RWPE2 (cell line): ENCODE measurements at regions not wholly inside any gene's neighbourhood (a gene's known extent, or its start where the extent isn't known, plus 50 kb on each side); places are given as distances from the start of the nearest gene placed in this dataset.

Experiments used
- ATAC-seq: fragments of 200-7000 bp; cut with Tn5 transposase; 3 replicates; pipeline ENCODE4 v1.9.1; 2021; ENCODE audit warnings: low read depth
- DNase-seq: peaks from one replicate; pipeline ENCODE4 v3.0.0-alpha.2; 2020; ENCODE audit warnings: low spot score
- H3K27ac ChIP-seq: fragments of 450-650 bp; 2 replicates; pipeline ENCODE4 v1.5.1; 2017; ENCODE audit warnings: mild to moderate bottlenecking; ENCODE audit not compliant: poor library complexity, severe bottlenecking
- H3K27me3 ChIP-seq: fragments of 250-450 bp; sonication (Bioruptor Pico); 2 replicates; pipeline ENCODE4 v1.5.1; 2021; ENCODE audit warnings: mild to moderate bottlenecking, moderate library complexity; ENCODE audit not compliant: insufficient read depth, poor library complexity, severe bottlenecking
- H3K36me3 ChIP-seq: fragments of 250-450 bp; sonication (Bioruptor Pico); 2 replicates; pipeline ENCODE4 v1.5.1; 2020; ENCODE audit warnings: low read depth, mild to moderate bottlenecking, moderate library complexity
- H3K4me1 ChIP-seq: fragments of 250-450 bp; sonication (Bioruptor Pico); 2 replicates; pipeline ENCODE4 v1.5.1; 2021; ENCODE audit warnings: mild to moderate bottlenecking, moderate library complexity; ENCODE audit not compliant: insufficient read depth, poor library complexity, severe bottlenecking
- H3K4me3 ChIP-seq: fragments of 250-450 bp; sonication (Bioruptor Pico); 2 replicates; pipeline ENCODE4 v1.5.1; 2021; ENCODE audit warnings: mild to moderate bottlenecking, moderate library complexity; ENCODE audit not compliant: severe bottlenecking
- H3K9me3 ChIP-seq: fragments of 250-450 bp; sonication (Bioruptor Pico); 2 replicates; pipeline ENCODE4 v1.5.1; 2021; ENCODE audit warnings: mild to moderate bottlenecking, moderate library complexity; ENCODE audit not compliant: severe bottlenecking
- CTCF ChIP-seq: fragments of 450-650 bp; IDR thresholded peaks from one replicate; pipeline ENCODE4 v1.5.1; 2017; ENCODE audit warnings: mild to moderate bottlenecking, moderate library complexity; ENCODE audit not compliant: poor library complexity, severe bottlenecking

GRCh38 chr20:55565096-55565773, 440.1 kb downstream of the CBLN4 start:
- H3K4me3 ChIP-seq, result no peak overlapping the region
- no peak overlapping the region for H3K27ac ChIP-seq
- no peaks in the 10 kb centered on the region for H3K27me3 ChIP-seq
- DNase-seq, result no peak
- H3K9me3 ChIP-seq, result no peaks in the 10 kb centered on the region
- TF ChIP-seq CTCF, result no peak
- H3K4me1 ChIP-seq, result peaks cover 9% of the 10 kb centered on the region
- H3K36me3 ChIP-seq, result no peaks in the 10 kb centered on the region
- ATAC-seq, result no peak

- Histone ChIP-seq H3K4me1 (peaks cover 9% of the 10 kb centered on the region), H3K9me3 (no peaks in the 10 kb centered on the region), H3K27me3 (no peaks in the 10 kb centered on the region), H3K4me3 (no peak overlapping the region), H3K36me3 (no peaks in the 10 kb centered on the region), H3K27ac (peak overlapping the region; percentile 1)
- no peak for TF ChIP-seq CTCF
- ATAC-seq (peak; percentile 85), DNase-seq (no peak)
Measured at GRCh38 chr20:55561259-55561658, 444.1 kb downstream of the CBLN4 start.

- no peak for TF ChIP-seq CTCF
- Histone ChIP-seq H3K27ac (no peak overlapping the region), H3K4me3 (no peak overlapping the region), H3K9me3 (no peaks in the 10 kb centered on the region), H3K36me3 (no peaks in the 10 kb centered on the region), H3K27me3 (no peaks in the 10 kb centered on the region), H3K4me1 (peaks cover 9% of the 10 kb centered on the region)
- no peak for ATAC-seq
- no peak for DNase-seq
Measured at GRCh38 chr20:55557191-55557590, 448.1 kb downstream of the CBLN4 start.

GRCh38 chr20:55555075-55555650, 450.2 kb downstream of the CBLN4 start:
- no peaks in the 10 kb centered on the region for H3K9me3 ChIP-seq
- no peak for TF ChIP-seq CTCF
- H3K27me3 ChIP-seq, result no peaks in the 10 kb centered on the region
- no peak overlapping the region for H3K4me3 ChIP-seq
- H3K4me1 ChIP-seq, result no peaks in the 10 kb centered on the region
- ATAC-seq, result no peak
- no peak overlapping the region for H3K27ac ChIP-seq
- no peaks in the 10 kb centered on the region for H3K36me3 ChIP-seq
- DNase-seq, result no peak

GRCh38 chr20:55544638-55545037, 460.7 kb downstream of the CBLN4 start:
- no peaks in the 10 kb centered on the region for H3K9me3 ChIP-seq
- peaks cover 22% of the 10 kb centered on the region for H3K4me1 ChIP-seq
- TF ChIP-seq CTCF, result no peak
- no peak for DNase-seq
- ATAC-seq, result no peak
- H3K27me3 ChIP-seq, result no peaks in the 10 kb centered on the region
- no peak overlapping the region for H3K4me3 ChIP-seq
- no peak overlapping the region for H3K27ac ChIP-seq
- no peaks in the 10 kb centered on the region for H3K36me3 ChIP-seq
